Brain microvascular endothelial cell (primary cell): ENCODE measurements at regions not wholly inside any gene's neighbourhood (a gene's known extent, or its start where the extent isn't known, plus 50 kb on each side); places are given as distances from the start of the nearest gene placed in this dataset.

Source experiments
- DNase-seq: peaks from one replicate; pipeline ENCODE4 v3.0.0-alpha.2; 2020
- H3K27ac ChIP-seq: fragments of 250-450 bp; sonication (Bioruptor Pico); 2 replicates; pipeline ENCODE4 v1.5.1; 2020; ENCODE audit warnings: mild to moderate bottlenecking, moderate library complexity
- H3K27me3 ChIP-seq: fragments of 250-450 bp; sonication (Bioruptor Pico); replicated peaks from 2 replicates; pipeline ENCODE4 v1.5.1; 2020; ENCODE audit warnings: mild to moderate bottlenecking
- H3K36me3 ChIP-seq: fragments of 250-450 bp; sonication (Bioruptor Pico); replicated peaks from 2 replicates; pipeline ENCODE4 v1.5.1; 2020; ENCODE audit warnings: mild to moderate bottlenecking
- H3K4me3 ChIP-seq: 2 replicates; pipeline ENCODE4 v1.5.1; 2011; ENCODE audit warnings: low read depth, mild to moderate bottlenecking, control low read depth, low read length, moderate library complexity
- CTCF ChIP-seq: IDR thresholded peaks from 2 replicates; pipeline ENCODE4 v1.5.1; 2011; ENCODE audit warnings: low read depth, mild to moderate bottlenecking, moderate library complexity, low read length, control low read depth, inconsistent platforms; ENCODE audit errors: missing control alignments
- in situ Hi-C: cut with HindIII; loops from 2 replicates; pipeline ENCODE4 v1.10.0; 2017; ENCODE audit warnings: low sequenced_read_pairs, low pct_ligation_motif_present

GRCh38 chr15:89401631-89402517 is 67.2 kb upstream of the POLG start:
- Histone ChIP-seq H3K36me3 (no peaks in the 10 kb centered on the region), H3K27ac (no peak overlapping the region), H3K4me3 (no peak overlapping the region), H3K27me3 (peaks cover 73% of the 10 kb centered on the region)
- in situ Hi-C loops, result no loop called here
- no peak for TF ChIP-seq CTCF
- DNase-seq, result peak; percentile 62

GRCh38 chr15:89400782-89401545 is 66.3 kb upstream of the POLG start:
- no peaks in the 10 kb centered on the region for H3K36me3 ChIP-seq
- H3K27ac ChIP-seq, result no peak overlapping the region
- no peak for TF ChIP-seq CTCF
- DNase-seq, result no peak
- in situ Hi-C loops, result no loop called here
- peaks cover 68% of the 10 kb centered on the region for H3K27me3 ChIP-seq
- no peak overlapping the region for H3K4me3 ChIP-seq

DNA sequence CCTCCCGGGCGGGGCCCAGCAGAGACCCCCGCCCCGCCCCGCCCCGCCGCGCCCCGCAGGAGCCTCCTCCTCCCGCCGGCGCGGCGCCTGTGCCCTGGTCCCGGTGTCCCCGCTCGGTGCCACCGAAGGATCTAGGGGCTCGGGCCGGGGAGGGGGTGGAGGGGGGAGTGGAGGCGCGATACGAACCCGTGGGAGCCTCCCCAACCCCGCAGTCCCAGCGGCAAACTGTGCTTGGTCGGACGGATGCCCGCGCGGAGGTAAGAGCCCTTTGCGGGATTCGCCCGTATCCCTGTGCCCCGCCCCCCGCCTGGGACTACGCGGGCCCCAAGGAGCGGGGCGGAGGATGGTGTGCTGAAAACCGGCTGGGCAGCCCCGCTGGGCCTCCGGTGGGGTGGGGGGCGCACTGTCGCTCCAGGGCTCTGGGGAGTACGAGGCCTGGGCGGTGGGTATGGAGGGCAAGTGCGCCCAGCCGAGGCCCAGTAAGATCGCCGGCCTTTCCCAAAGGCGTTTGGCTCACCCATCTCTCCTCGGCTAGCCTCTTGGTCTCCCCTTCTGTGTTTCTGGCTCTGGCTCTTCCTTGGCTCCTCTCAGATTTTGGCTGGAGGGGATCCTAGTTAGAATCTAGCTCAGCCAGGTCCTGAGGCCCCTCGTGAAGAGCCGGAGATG is 65.6 kb upstream of the POLG start:
- Histone ChIP-seq H3K27me3 (peaks cover 64% of the 10 kb centered on the region), H3K27ac (no peak overlapping the region), H3K36me3 (no peaks in the 10 kb centered on the region), H3K4me3 (no peak overlapping the region)
- no peak for DNase-seq
- no peak for TF ChIP-seq CTCF
- in situ Hi-C loops, result no loop called here

DNA sequence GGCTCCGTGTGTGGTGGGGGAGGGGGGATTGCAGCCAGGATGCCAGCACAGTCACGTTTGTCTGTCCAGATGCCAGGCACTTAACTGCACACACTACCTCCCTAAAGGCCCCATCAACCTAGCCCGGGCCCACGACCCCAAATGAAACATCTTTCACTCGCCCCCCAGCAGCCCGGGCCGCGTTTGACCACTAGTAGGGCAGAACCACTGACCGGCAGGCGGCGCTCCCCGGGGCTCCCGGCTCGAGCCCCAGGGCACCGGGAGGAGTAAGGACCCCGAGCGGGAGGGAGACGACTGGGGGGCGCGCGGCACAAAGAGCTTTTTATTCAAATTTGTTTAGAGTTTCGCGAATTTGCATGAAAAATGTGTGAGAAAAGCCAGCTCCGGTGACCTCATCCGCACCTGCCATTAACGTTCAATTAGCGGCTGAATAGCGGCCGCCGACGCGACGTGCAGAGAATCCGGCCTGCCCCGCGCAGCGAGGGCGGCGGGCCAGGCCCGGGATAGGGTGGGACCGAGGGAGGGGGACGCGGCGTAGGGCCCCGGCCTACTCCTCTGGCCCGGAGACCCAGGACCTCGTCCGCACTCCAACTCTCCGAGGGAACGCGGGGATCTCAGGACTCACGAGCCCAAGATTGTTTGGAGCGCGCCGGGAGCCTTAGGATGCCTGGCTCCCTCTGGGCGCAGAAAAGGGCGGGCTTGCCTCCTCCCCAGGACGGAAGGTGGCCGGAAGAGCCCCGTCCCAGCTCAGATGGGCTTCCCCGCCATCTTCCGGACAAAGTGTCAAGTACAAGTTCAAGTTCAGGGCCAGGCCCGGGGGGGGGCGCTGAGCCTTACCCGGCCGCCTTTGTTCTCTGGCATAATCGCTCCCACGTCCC is 64.9 kb upstream of the POLG start:
- Histone ChIP-seq H3K27ac (no peak overlapping the region), H3K36me3 (no peaks in the 10 kb centered on the region), H3K27me3 (peaks cover 64% of the 10 kb centered on the region), H3K4me3 (peak overlapping the region; percentile 9)
- DNase-seq, result no peak
- in situ Hi-C loops, result no loop called here
- peak; percentile 65 for TF ChIP-seq CTCF

DNA sequence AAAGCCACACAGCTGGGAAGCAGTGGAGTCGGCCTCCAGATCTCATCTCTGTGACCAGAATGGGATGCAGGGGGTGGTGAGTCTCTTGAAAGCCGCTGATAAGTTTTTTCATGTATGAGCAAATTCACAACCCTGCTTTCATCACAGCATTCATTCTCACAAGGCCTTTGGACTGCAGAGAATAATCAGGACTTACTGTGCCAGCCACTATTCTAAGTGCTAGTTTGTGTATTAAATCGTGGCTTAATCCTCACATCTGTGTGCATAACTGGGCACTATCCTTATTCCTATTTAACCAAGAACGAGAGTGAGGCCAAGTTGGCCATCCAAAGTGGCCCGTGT is 64.2 kb upstream of the POLG start:
- no peak for DNase-seq
- H3K27ac ChIP-seq, result no peak overlapping the region
- in situ Hi-C loops, result no loop called here
- peaks cover 64% of the 10 kb centered on the region for H3K27me3 ChIP-seq
- no peak overlapping the region for H3K4me3 ChIP-seq
- H3K36me3 ChIP-seq, result no peaks in the 10 kb centered on the region
- no peak for TF ChIP-seq CTCF
